Mesodermal cell (in vitro differentiated cells): ENCODE measurements at regions not wholly inside any gene's neighbourhood (a gene's known extent, or its start where the extent isn't known, plus 50 kb on each side); places are given as distances from the start of the nearest gene placed in this dataset.
"Not testable (repeated sequence)": the region's sequence is repeated elsewhere in the genome, so short reads cannot be mapped to it uniquely, and the experiment has no call there.

Experiments used
- H3K27ac ChIP-seq: 2 replicates; pipeline ENCODE4 v1.7.0; 2013; ENCODE audit warnings: mild to moderate bottlenecking, low read depth, low read length, moderate library complexity; ENCODE audit not compliant: severe bottlenecking
- H3K36me3 ChIP-seq: 2 replicates; pipeline ENCODE4 v1.7.1; 2013; ENCODE audit warnings: mild to moderate bottlenecking, low read length, moderate library complexity; ENCODE audit not compliant: control insufficient read depth, insufficient read depth
- H3K4me1 ChIP-seq: one replicate; pipeline ENCODE4 v1.7.1; 2013; ENCODE audit warnings: mild to moderate bottlenecking, low read length; ENCODE audit not compliant: insufficient read depth, control insufficient read depth, poor library complexity, severe bottlenecking
- H3K4me3 ChIP-seq: 2 replicates; pipeline ENCODE4 v1.7.0; 2013; ENCODE audit warnings: low read length, control low read depth, mild to moderate bottlenecking; ENCODE audit not compliant: insufficient read depth, poor library complexity, severe bottlenecking; ENCODE audit errors: extremely low read depth
- H3K9me3 ChIP-seq: 2 replicates; pipeline ENCODE4 v1.7.1; 2013; ENCODE audit warnings: mild to moderate bottlenecking, low read length, moderate library complexity; ENCODE audit not compliant: control insufficient read depth
- WGBS, 2 experiments: methylation state at CpG; one replicate each; pipeline ENCODE4 v1.1.5; 2013; ENCODE audit warnings: missing lambda C conversion rate in 2 of 2; ENCODE audit not compliant: insufficient coverage in 2 of 2; 5-methylcytosine and 5-hydroxymethylcytosine counted together

- Histone ChIP-seq H3K4me1 (no peaks in the 10 kb centered on the region), H3K9me3 (peaks cover 5% of the 10 kb centered on the region), H3K4me3 (no peak overlapping the region), H3K36me3 (no peaks in the 10 kb centered on the region), H3K27ac (no peak overlapping the region)
- WGBS, 2 experiments: 49 to 71% methylated on average over 1 to 4 of the region's 7 CpGs
Measured at GRCh38 chr22:34416022-34416860, 496.0 kb upstream of the LARGE1 start.

- not testable (repeated sequence) for H3K9me3 ChIP-seq, H3K4me1 ChIP-seq, H3K36me3 ChIP-seq, H3K4me3 ChIP-seq, H3K27ac ChIP-seq
- 86 to 91% methylated on average over 6 of the region's 8 CpGs for WGBS, 2 experiments
Measured at GRCh38 chr22:34422948-34423347, 502.7 kb upstream of the LARGE1 start.

- no peak overlapping the region for H3K4me3 ChIP-seq
- no peaks in the 10 kb centered on the region for H3K9me3 ChIP-seq
- no peaks in the 10 kb centered on the region for H3K4me1 ChIP-seq
- H3K36me3 ChIP-seq: no peaks in the 10 kb centered on the region
- 83 to 93% methylated on average over 3 of the region's 4 CpGs for WGBS, 2 experiments
- H3K27ac ChIP-seq: no peak overlapping the region
Measured at GRCh38 chr22:34427436-34427835, 507.2 kb upstream of the LARGE1 start.

- Histone ChIP-seq H3K4me3 (no peak overlapping the region), H3K36me3 (no peaks in the 10 kb centered on the region), H3K4me1 (no peaks in the 10 kb centered on the region), H3K9me3 (no peaks in the 10 kb centered on the region), H3K27ac (no peak overlapping the region)
- 86% methylated on average over 1 of the region's 1 CpG; no CpG with 5 or more reads in 1 of the 2 experiments for WGBS, 2 experiments
Measured at GRCh38 chr22:34427841-34428240, 507.6 kb upstream of the LARGE1 start.

GRCh38 chr22:34429314-34429713, 509.0 kb upstream of the LARGE1 start:
- H3K27ac ChIP-seq: no peak overlapping the region
- WGBS, 2 experiments: 75 to 91% methylated on average over 4 of the region's 5 CpGs

GRCh38 chr22:34430386-34430785, 510.1 kb upstream of the LARGE1 start:
- H3K36me3 ChIP-seq: no peaks in the 10 kb centered on the region
- 89 to 96% methylated on average over 1 to 2 of the region's 2 CpGs for WGBS, 2 experiments
- no peaks in the 10 kb centered on the region for H3K9me3 ChIP-seq
- H3K27ac ChIP-seq: no peak overlapping the region
- H3K4me1 ChIP-seq: no peaks in the 10 kb centered on the region
- no peak overlapping the region for H3K4me3 ChIP-seq

More at GRCh38 chr22:34429314-34429713, 509.0 kb upstream of the LARGE1 start:
- no peaks in the 10 kb centered on the region for H3K9me3 ChIP-seq
- no peak overlapping the region for H3K4me3 ChIP-seq
- H3K36me3 ChIP-seq: no peaks in the 10 kb centered on the region
- no peaks in the 10 kb centered on the region for H3K4me1 ChIP-seq

- Histone ChIP-seq H3K4me3 (no peak overlapping the region), H3K9me3 (no peaks in the 10 kb centered on the region), H3K27ac (no peak overlapping the region), H3K36me3 (no peaks in the 10 kb centered on the region), H3K4me1 (no peaks in the 10 kb centered on the region)
Measured at GRCh38 chr22:34434371-34434770, 514.1 kb upstream of the LARGE1 start.

GRCh38 chr22:34437140-34437539, 516.9 kb upstream of the LARGE1 start:
- no CpG with 5 or more reads among the region's 1 CpG for WGBS, 2 experiments
- Histone ChIP-seq H3K27ac (no peak overlapping the region), H3K9me3 (no peaks in the 10 kb centered on the region), H3K4me3 (no peak overlapping the region), H3K36me3 (no peaks in the 10 kb centered on the region), H3K4me1 (no peaks in the 10 kb centered on the region)

GRCh38 chr22:34454598-34454997, 534.3 kb upstream of the LARGE1 start:
- H3K27ac ChIP-seq: no peak overlapping the region
- WGBS, 2 experiments: 80 to 87% methylated on average over 2 of the region's 2 CpGs
- H3K4me1 ChIP-seq: no peaks in the 10 kb centered on the region
- no peaks in the 10 kb centered on the region for H3K36me3 ChIP-seq
- H3K9me3 ChIP-seq: no peaks in the 10 kb centered on the region
- no peak overlapping the region for H3K4me3 ChIP-seq

GRCh38 chr22:34462795-34463194, 542.5 kb upstream of the LARGE1 start:
- no peaks in the 10 kb centered on the region for H3K4me1 ChIP-seq
- H3K36me3 ChIP-seq: no peaks in the 10 kb centered on the region
- H3K9me3 ChIP-seq: peaks cover 6% of the 10 kb centered on the region
- 91 to 100% methylated on average over 2 to 4 of the region's 4 CpGs for WGBS, 2 experiments
- no peak overlapping the region for H3K4me3 ChIP-seq
- H3K27ac ChIP-seq: no peak overlapping the region

GRCh38 chr22:34475886-34476285, 555.6 kb upstream of the LARGE1 start:
- Histone ChIP-seq H3K4me1 (no peaks in the 10 kb centered on the region), H3K9me3 (peaks cover 4% of the 10 kb centered on the region), H3K27ac (no peak overlapping the region), H3K36me3 (no peaks in the 10 kb centered on the region), H3K4me3 (no peak overlapping the region)
- WGBS, 2 experiments: no CpG with 5 or more reads among the region's 3 CpGs
